RCC 7860 (cell line): ENCODE measurements at regions not wholly inside any gene's neighbourhood (a gene's known extent, or its start where the extent isn't known, plus 50 kb on each side); places are given as distances from the start of the nearest gene placed in this dataset.
A peak's percentile ranks its signal among the peaks of the same experiment; 100 is the strongest.

Source experiments
- DNase-seq: peaks from one replicate; pipeline ENCODE4 v3.0.0-alpha.2; 2015; ENCODE audit warnings: low spot score
- FAIRE-seq: peaks from 2 replicates; lab custom pipeline; 2012; peaks lifted over from hg19 to GRCh38; lab: Jason Lieb, UNC

- FAIRE-seq = no peak
These were observed 566.2 kb downstream of the BNC2 start for GRCh38 chr9:16304301-16304700.

GRCh38 chr9:16306586-16306985, 563.9 kb downstream of the BNC2 start:
- DNase-seq = no peak
- no peak for FAIRE-seq

More at GRCh38 chr9:16304301-16304700, 566.2 kb downstream of the BNC2 start:
- no peak for DNase-seq

- peak; percentile 76 for FAIRE-seq
- no peak for DNase-seq
These were observed 562.8 kb downstream of the BNC2 start for GRCh38 chr9:16307626-16308195.

- no peak for FAIRE-seq
- DNase-seq = no peak
These were observed 561.8 kb downstream of the BNC2 start for GRCh38 chr9:16308645-16309044.

GRCh38 chr9:16309082-16309468, 561.4 kb downstream of the BNC2 start:
- FAIRE-seq (no peak), DNase-seq (no peak)

- FAIRE-seq = no peak
- DNase-seq = no peak
These were observed 560.8 kb downstream of the BNC2 start for GRCh38 chr9:16309469-16310271.

- no peak for FAIRE-seq
- no peak for DNase-seq
These were observed 560.0 kb downstream of the BNC2 start for GRCh38 chr9:16310278-16311110.

GRCh38 chr9:16312116-16312515, 558.4 kb downstream of the BNC2 start:
- DNase-seq (no peak), FAIRE-seq (no peak)

GRCh38 chr9:16312962-16313546, 557.4 kb downstream of the BNC2 start:
- no peak for FAIRE-seq
- no peak for DNase-seq

GRCh38 chr9:16314476-16314875, 556.0 kb downstream of the BNC2 start:
- FAIRE-seq (no peak), DNase-seq (no peak)

- no peak for FAIRE-seq
- DNase-seq = no peak
These were observed 554.8 kb downstream of the BNC2 start for GRCh38 chr9:16315720-16316119.

GRCh38 chr9:16316456-16316855, 554.0 kb downstream of the BNC2 start:
- DNase-seq (no peak), FAIRE-seq (no peak)

GRCh38 chr9:16316911-16317817, 553.3 kb downstream of the BNC2 start:
- no peak for DNase-seq
- no peak for FAIRE-seq

GRCh38 chr9:16318516-16319060, 551.9 kb downstream of the BNC2 start:
- FAIRE-seq (no peak), DNase-seq (no peak)

GRCh38 chr9:16319646-16320045, 550.8 kb downstream of the BNC2 start:
- FAIRE-seq (no peak), DNase-seq (no peak)

GRCh38 chr9:16320338-16320902, 550.0 kb downstream of the BNC2 start:
- DNase-seq (no peak), FAIRE-seq (no peak)

GRCh38 chr9:16321461-16322119, 548.9 kb downstream of the BNC2 start:
- DNase-seq (peak; percentile 70), FAIRE-seq (peak; percentile 82)

- no peak for DNase-seq
- FAIRE-seq = no peak
These were observed 547.6 kb downstream of the BNC2 start for GRCh38 chr9:16322849-16323248.

- FAIRE-seq = no peak
- no peak for DNase-seq
These were observed 544.5 kb downstream of the BNC2 start for GRCh38 chr9:16325966-16326365.
